DOHH2 (cell line): ENCODE measurements at regions not wholly inside any gene's neighbourhood (a gene's known extent, or its start where the extent isn't known, plus 50 kb on each side); places are given as distances from the start of the nearest gene placed in this dataset.

Source experiments
- CTCF ChIP-seq: fragments of 200-600 bp; sonication (generic); IDR thresholded peaks from one replicate; pipeline ENCODE4 v1.5.1; 2014; ENCODE audit warnings: antibody characterized with exemption, mild to moderate bottlenecking, low read depth, low read length; ENCODE audit not compliant: poor library complexity, severe bottlenecking
- EZH2phosphoT487 ChIP-seq: fragments of 200-600 bp; sonication (generic); IDR thresholded peaks from 2 replicates; pipeline ENCODE4 v1.6.1; 2017; ENCODE audit warnings: borderline replicate concordance, mild to moderate bottlenecking, antibody characterized with exemption, low read length, moderate library complexity, mixed read lengths

GRCh38 chr3:102176333-102177050 lies 258.3 kb upstream of the ZPLD1 start:
- TF ChIP-seq CTCF (no peak), EZH2phosphoT487 (no peak)
